K562 (cell line): ENCODE measurements at regions not wholly inside any gene's neighbourhood (a gene's known extent, or its start where the extent isn't known, plus 50 kb on each side); places are given as distances from the start of the nearest gene placed in this dataset.

Experiments
- ATAC-seq: fragments of 200-7000 bp; cut with Tn5 transposase; 3 replicates; pipeline ENCODE4 v1.9.1; 2020; ENCODE audit warnings: moderate library complexity
- BruUV-seq: library from RNA; stranded (reverse); fragments of 400-500 nt; replicated peaks from 2 replicates; lab custom pipeline; 2021; lab: Mats Ljungman, UMichigan
- CTCF ChIA-PET: fragments of 300-600 bp; formaldehyde crosslinking; extraction: SDS; loops from one replicate; lab custom pipeline; 2021; ENCODE audit warnings: low intra/inter-chr PET ratio; lab: Yijun Ruan, JAX
- POLR2A ChIA-PET: fragments of 300-600, 350-650 bp; sonication (Branson Sonifier 250); formaldehyde crosslinking; extraction: SDS; loops from one replicate; lab custom pipeline; 2021; ENCODE audit warnings: antibody characterized with exemption, inconsistent platforms; lab: Yijun Ruan, JAX
- DNase-seq, 4 experiments: peaks; one replicate each; pipeline versions ENCODE4 v3.0.0 to v3.0.0-alpha.2; 2011 to 2018; ENCODE audit warnings: low spot score in 3 of 4, mixed read lengths in 3 of 4; ENCODE audit errors: extremely low read depth in 1 of 4
- FAIRE-seq: peaks from 2 replicates; lab custom pipeline; 2011; peaks lifted over from hg19 to GRCh38; lab: Jason Lieb, UNC
- H2AFZ ChIP-seq: 2 replicates; pipeline ENCODE4 v1.6.0; 2011; ENCODE audit warnings: low read depth, low read length, control low read depth, inconsistent platforms
- H3K27ac ChIP-seq: fragments of 200-600 bp; 3 replicates; pipeline ENCODE4 v1.8.0; 2011; ENCODE audit warnings: low read depth, mild to moderate bottlenecking, control low read depth, inconsistent platforms, low read length, moderate library complexity, mixed read lengths; ENCODE audit errors: extremely low read depth
- H3K27me3 ChIP-seq, 2 experiments: fragments of 300-600 bp in 1 of 2; 2 replicates in 1 of 2; 3 replicates in 1 of 2; pipeline versions ENCODE4 v1.6.0 to v1.8.0; 2011; ENCODE audit warnings: inconsistent platforms in 2 of 2, low read length in 2 of 2, mild to moderate bottlenecking in 1 of 2, mixed read lengths in 1 of 2, moderate library complexity in 1 of 2; ENCODE audit not compliant: control insufficient read depth in 2 of 2, insufficient read depth in 2 of 2
- H3K36me3 ChIP-seq: fragments of 300-600 bp; 3 replicates; pipeline ENCODE4 v1.8.0; 2011; ENCODE audit warnings: mild to moderate bottlenecking, low read length, inconsistent platforms; ENCODE audit not compliant: control insufficient read depth, insufficient read depth
- H3K4me1 ChIP-seq, 2 experiments: fragments of 200-600 bp in 1 of 2; replicated peaks in 1 of 2; 2 replicates in 1 of 2; 3 replicates in 1 of 2; pipeline versions ENCODE4 v1.5.1 to v1.8.0; 2011; ENCODE audit warnings: inconsistent platforms in 2 of 2, low read length in 2 of 2, mild to moderate bottlenecking in 1 of 2, mixed read lengths in 1 of 2, moderate library complexity in 1 of 2; ENCODE audit not compliant: control insufficient read depth in 2 of 2, insufficient read depth in 2 of 2
- H3K4me2 ChIP-seq: 2 replicates; pipeline ENCODE4 v1.6.1; 2011; ENCODE audit warnings: low read length, control low read depth, inconsistent platforms, mixed read lengths; ENCODE audit not compliant: insufficient read depth
- H3K4me3 ChIP-seq: fragments of 200-600 bp; sonication (generic), shearing (Covaris generic); 2 replicates; pipeline ENCODE4 v1.5.1; 2016; ENCODE audit warnings: control low read depth, inconsistent platforms
- H3K79me2 ChIP-seq: fragments of 200-600 bp; 3 replicates; pipeline ENCODE4 v1.8.0; 2011; ENCODE audit warnings: low read length, inconsistent platforms; ENCODE audit not compliant: control insufficient read depth, insufficient read depth
- H3K9ac ChIP-seq, 2 experiments: 2 replicates each; pipeline versions ENCODE4 v1.6.0 to v1.6.1; 2011; ENCODE audit warnings: low read depth in 2 of 2, low read length in 2 of 2, control low read depth in 1 of 2, inconsistent platforms in 1 of 2, mild to moderate bottlenecking in 1 of 2, mixed read lengths in 1 of 2; ENCODE audit not compliant: insufficient read depth in 1 of 2
- H3K9me1 ChIP-seq: one replicate; pipeline ENCODE4 v1.6.0; 2011; ENCODE audit warnings: inconsistent platforms, mild to moderate bottlenecking, low read length, moderate library complexity; ENCODE audit not compliant: control insufficient read depth, insufficient read depth
- H3K9me3 ChIP-seq: replicated peaks from 2 replicates; pipeline ENCODE4 v1.5.1; 2011; ENCODE audit warnings: low read depth, low read length, inconsistent platforms; ENCODE audit not compliant: control insufficient read depth, insufficient read depth
- H4K20me1 ChIP-seq: replicated peaks from 2 replicates; pipeline ENCODE4 v1.6.1; 2011; ENCODE audit warnings: low read length, inconsistent platforms, mixed read lengths; ENCODE audit not compliant: control insufficient read depth, insufficient read depth
- CAMTA2 ChIP-seq: fragments of 250-450 bp; sonication (Bioruptor Pico); conservative IDR thresholded peaks from 2 replicates; pipeline ENCODE4 v1.5.1; 2022
- CREM ChIP-seq: IDR thresholded peaks from 2 replicates; pipeline ENCODE4 v1.6.1; 2014; ENCODE audit warnings: antibody characterized with exemption, low read depth
- CTCF ChIP-seq, 3 experiments: IDR thresholded peaks in 2 of 3; conservative IDR thresholded peaks in 1 of 3; 2 replicates each; pipeline ENCODE4 v1.5.1; 2011 to 2012; ENCODE audit warnings: low read length in 3 of 3, mild to moderate bottlenecking in 3 of 3, control low read depth in 2 of 3, improper control_type of control experiment in 1 of 3, inconsistent platforms in 1 of 3, low read depth in 1 of 3, mixed read lengths in 1 of 3, moderate library complexity in 1 of 3; ENCODE audit not compliant: insufficient read depth in 2 of 3
- MTA2 ChIP-seq: fragments of 450-650 bp; IDR thresholded peaks from 2 replicates; pipeline ENCODE4 v1.6.1; 2016; ENCODE audit warnings: low read depth
- MTF1 ChIP-seq: fragments of 250-450 bp; sonication (Bioruptor Pico); IDR thresholded peaks from 2 replicates; pipeline ENCODE4 v1.9.0; 2021; ENCODE audit warnings: moderate library complexity, mild to moderate bottlenecking, inconsistent platforms, borderline replicate concordance
- RERE ChIP-seq: sonication (generic); formaldehyde crosslinking; IDR thresholded peaks from 2 replicates; pipeline ENCODE4 v1.8.0; 2023; ENCODE audit warnings: missing genetic modification reagents, mild to moderate bottlenecking, borderline replicate concordance
- RFX1 ChIP-seq: fragments of 450-650 bp; IDR thresholded peaks from 2 replicates; pipeline ENCODE4 v1.6.1; 2016; ENCODE audit warnings: mild to moderate bottlenecking, moderate library complexity
- SRSF9 ChIP-seq: fragments of 200-400 bp; formaldehyde crosslinking; IDR thresholded peaks from 2 replicates; pipeline ENCODE4 v1.6.1; 2017; ENCODE audit warnings: low read depth, low read length, borderline replicate concordance
- WGBS: fragments of 100-300 bp; shearing (Covaris generic); methylation state at CpG from one replicate; pipeline ENCODE4 v1.1.6; 2016; ENCODE audit warnings: low coverage, mixed read lengths; ENCODE audit not compliant: insufficient coverage; ENCODE audit errors: missing lambda C conversion rate; 5-methylcytosine and 5-hydroxymethylcytosine counted together
- in situ Hi-C: fragments of 300-500 bp; cut with MboI; formaldehyde crosslinking; loops from 4 replicates; pipeline ENCODE4 v1.15.0; 2018; ENCODE audit warnings: inconsistent platforms, mixed read lengths
- intact Hi-C: fragments of 100-400 bp; cut with micrococcal nuclease; formaldehyde crosslinking; loops from 2 replicates; pipeline ENCODE4 v1.14.2; 2022

- WGBS: 0% methylated on average over 2 of the region's 2 CpGs
- ChIA-PET POLR2A (no interaction called here), CTCF (no interaction called here)
- TF ChIP-seq RFX1 (peak; percentile 21), CREM (0 out of 2 replicates have a peak, but pooled peaks have one; percentile 6), SRSF9 (no peak)
- Histone ChIP-seq H4K20me1 (no peaks in the 10 kb centered on the region; the same call in 1 of the 2 replicates), H3K9me3 (no peaks in the 10 kb centered on the region), H3K4me1 (no peaks in the 10 kb centered on the region), H3K79me2 (no peaks in the 10 kb centered on the region), H3K27ac (no peak overlapping the region), H3K9me1 (no peaks in the 10 kb centered on the region), H3K36me3 (no peaks in the 10 kb centered on the region), H3K9ac (no peak overlapping the region), H3K27me3 (no peaks in the 10 kb centered on the region), H3K4me2 (no peak overlapping the region), H2AFZ (no peak overlapping the region), H3K4me3 (no peak overlapping the region)
- DNase-seq (peak in 2 of 4 experiments; percentile 11 to 14), ATAC-seq (no peak), FAIRE-seq (no peak)
- BruUV-seq: no TSS peak
- intact Hi-C loops: no loop called here
- in situ Hi-C loops: no loop called here
Measured at GRCh38 chr16:48833461-48833860, 223.5 kb upstream of the N4BP1 start.

- Histone ChIP-seq H2AFZ (no peak overlapping the region), H3K79me2 (no peaks in the 10 kb centered on the region), H3K36me3 (no peaks in the 10 kb centered on the region), H3K4me2 (no peak overlapping the region), H3K4me1 (no peaks in the 10 kb centered on the region), H3K27ac (no peak overlapping the region), H3K27me3 (no peaks in the 10 kb centered on the region), H3K4me3 (no peak overlapping the region), H3K9me1 (no peaks in the 10 kb centered on the region), H3K9ac (no peak overlapping the region), H3K9me3 (no peaks in the 10 kb centered on the region), H4K20me1 (no peaks in the 10 kb centered on the region; the same call in 1 of the 2 replicates)
- FAIRE-seq (peak; percentile 42), ATAC-seq (peak; percentile 69), DNase-seq (peak; percentile 6 to 22 (median 18))
- in situ Hi-C loops (no loop called here), intact Hi-C loops (no loop called here)
- no TSS peak for BruUV-seq
- WGBS: 0% methylated on average over 4 of the region's 4 CpGs
- ChIA-PET POLR2A (no interaction called here), CTCF (no interaction called here)
- no peak for TF ChIP-seq CAMTA2 (CRISPR knock-in tag)
- TF ChIP-seq MTA2: no peak
- TF ChIP-seq MTF1 (CRISPR knock-in tag): no peak
- TF ChIP-seq RERE (CRISPR knock-in tag): no peak
- peak in 1 of 3 experiments; percentile 33; a peak in 2 of 6 replicates for TF ChIP-seq CTCF (IDR thresholded peaks at IDR 0.05 in 2 of 3, conservative IDR thresholded peaks at IDR 0.05 in 1 of 3; ENCODE audit: insufficient read depth in 2 of 3, low read depth in 1 of 3, low read length in 3 of 3)
Measured at GRCh38 chr16:48831076-48831722, 221.2 kb upstream of the N4BP1 start.
